Ovary (tissue), 3 donors: ENCODE measurements at regions not wholly inside any gene's neighbourhood (a gene's known extent, or its start where the extent isn't known, plus 50 kb on each side); places are given as distances from the start of the nearest gene placed in this dataset.

Source experiments
- POLR2A ChIP-seq: fragments of 450-650 bp; IDR thresholded peaks from one replicate; pipeline ENCODE4 v1.6.1; 2017; ENCODE audit warnings: antibody characterized with exemption, mild to moderate bottlenecking, moderate library complexity
- TF ChIP-seq, protein P1 (sequence below), 3 donors: fragments of 450-650 bp in 2 of 3; fragments of 200-600 bp in 1 of 3; IDR thresholded peaks; one replicate each; pipeline versions ENCODE4 v1.5.1 to v1.8.0; 2016 to 2022; ENCODE audit warnings: antibody characterized with exemption in 3 of 3, mild to moderate bottlenecking in 1 of 3
- donor health status: DM: no; HTN: no; CAD: no.

GRCh38 chr5:20266066-20266465 lies 278.1 kb upstream of the CDH18 start:
- TF ChIP-seq, protein P1, sequence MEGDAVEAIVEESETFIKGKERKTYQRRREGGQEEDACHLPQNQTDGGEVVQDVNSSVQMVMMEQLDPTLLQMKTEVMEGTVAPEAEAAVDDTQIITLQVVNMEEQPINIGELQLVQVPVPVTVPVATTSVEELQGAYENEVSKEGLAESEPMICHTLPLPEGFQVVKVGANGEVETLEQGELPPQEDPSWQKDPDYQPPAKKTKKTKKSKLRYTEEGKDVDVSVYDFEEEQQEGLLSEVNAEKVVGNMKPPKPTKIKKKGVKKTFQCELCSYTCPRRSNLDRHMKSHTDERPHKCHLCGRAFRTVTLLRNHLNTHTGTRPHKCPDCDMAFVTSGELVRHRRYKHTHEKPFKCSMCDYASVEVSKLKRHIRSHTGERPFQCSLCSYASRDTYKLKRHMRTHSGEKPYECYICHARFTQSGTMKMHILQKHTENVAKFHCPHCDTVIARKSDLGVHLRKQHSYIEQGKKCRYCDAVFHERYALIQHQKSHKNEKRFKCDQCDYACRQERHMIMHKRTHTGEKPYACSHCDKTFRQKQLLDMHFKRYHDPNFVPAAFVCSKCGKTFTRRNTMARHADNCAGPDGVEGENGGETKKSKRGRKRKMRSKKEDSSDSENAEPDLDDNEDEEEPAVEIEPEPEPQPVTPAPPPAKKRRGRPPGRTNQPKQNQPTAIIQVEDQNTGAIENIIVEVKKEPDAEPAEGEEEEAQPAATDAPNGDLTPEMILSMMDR (IDR thresholded peaks at IDR 0.05): no peak
- no peak for TF ChIP-seq POLR2A
